NCI-H345 (cell line): ENCODE measurements at regions not wholly inside any gene's neighbourhood (a gene's known extent, or its start where the extent isn't known, plus 50 kb on each side); places are given as distances from the start of the nearest gene placed in this dataset.

Experiments used
- DNase-seq: peaks from one replicate; lab custom pipeline; 2025; lab: John Stamatoyannopoulos, UW

- no peak for DNase-seq
Measured at GRCh38 chr20:56801971-56802755, 173.1 kb downstream of the TFAP2C start.

- no peak for DNase-seq
Measured at GRCh38 chr20:56802805-56803204, 173.7 kb downstream of the TFAP2C start.

GRCh38 chr20:56805313-56805712 is 176.2 kb downstream of the TFAP2C start:
- no peak for DNase-seq

GRCh38 chr20:56805966-56806365 is 176.9 kb downstream of the TFAP2C start:
- DNase-seq = no peak

GRCh38 chr20:56806952-56807517 is 177.9 kb downstream of the TFAP2C start:
- no peak for DNase-seq

- DNase-seq = no peak
Measured at GRCh38 chr20:56808117-56808725, 179.1 kb downstream of the TFAP2C start.

- no peak for DNase-seq
Measured at GRCh38 chr20:56808732-56809131, 179.6 kb downstream of the TFAP2C start.

- DNase-seq = no peak
Measured at GRCh38 chr20:56809668-56810067, 180.6 kb downstream of the TFAP2C start.

GRCh38 chr20:56810141-56810540 is 181.0 kb downstream of the TFAP2C start:
- no peak for DNase-seq

GRCh38 chr20:56815796-56816195 is 186.7 kb downstream of the TFAP2C start:
- DNase-seq = no peak

GRCh38 chr20:56816349-56816748 is 187.2 kb downstream of the TFAP2C start:
- DNase-seq = no peak

- DNase-seq = no peak
Measured at GRCh38 chr20:56817780-56818675, 188.9 kb downstream of the TFAP2C start.

GRCh38 chr20:56820984-56821383 is 191.9 kb downstream of the TFAP2C start:
- DNase-seq = no peak

- DNase-seq = no peak
Measured at GRCh38 chr20:56826306-56826704, 197.2 kb downstream of the TFAP2C start.

GRCh38 chr20:56826705-56827665 is 197.9 kb downstream of the TFAP2C start:
- DNase-seq = no peak

GRCh38 chr20:56827763-56828162 is 198.7 kb downstream of the TFAP2C start:
- DNase-seq = no peak

- DNase-seq = no peak
Measured at GRCh38 chr20:56828402-56828801, 199.3 kb downstream of the TFAP2C start.

- no peak for DNase-seq
Measured at GRCh38 chr20:56829788-56830385, 200.8 kb downstream of the TFAP2C start.

GRCh38 chr20:56831795-56832194 is 202.7 kb downstream of the TFAP2C start:
- DNase-seq = no peak

GRCh38 chr20:56833427-56833826 is 204.3 kb downstream of the TFAP2C start:
- no peak for DNase-seq
